Activated T-cell treated with anti-CD3 and anti-CD28 coated beads for 1 hour (primary cell): ENCODE measurements at regions not wholly inside any gene's neighbourhood (a gene's known extent, or its start where the extent isn't known, plus 50 kb on each side); places are given as distances from the start of the nearest gene placed in this dataset.

Experiments used
- DNase-seq: peaks from one replicate; pipeline ENCODE4 v3.0.0-alpha.2; 2020; ENCODE audit warnings: low read depth

- no peak for DNase-seq
Observed at GRCh38 chr3:70557976-70558375, 245.5 kb upstream of the MDFIC2 start.

- DNase-seq: no peak
Observed at GRCh38 chr3:70556056-70556455, 243.6 kb upstream of the MDFIC2 start.

GRCh38 chr3:70554170-70554569, 241.7 kb upstream of the MDFIC2 start:
- DNase-seq: no peak

DNA sequence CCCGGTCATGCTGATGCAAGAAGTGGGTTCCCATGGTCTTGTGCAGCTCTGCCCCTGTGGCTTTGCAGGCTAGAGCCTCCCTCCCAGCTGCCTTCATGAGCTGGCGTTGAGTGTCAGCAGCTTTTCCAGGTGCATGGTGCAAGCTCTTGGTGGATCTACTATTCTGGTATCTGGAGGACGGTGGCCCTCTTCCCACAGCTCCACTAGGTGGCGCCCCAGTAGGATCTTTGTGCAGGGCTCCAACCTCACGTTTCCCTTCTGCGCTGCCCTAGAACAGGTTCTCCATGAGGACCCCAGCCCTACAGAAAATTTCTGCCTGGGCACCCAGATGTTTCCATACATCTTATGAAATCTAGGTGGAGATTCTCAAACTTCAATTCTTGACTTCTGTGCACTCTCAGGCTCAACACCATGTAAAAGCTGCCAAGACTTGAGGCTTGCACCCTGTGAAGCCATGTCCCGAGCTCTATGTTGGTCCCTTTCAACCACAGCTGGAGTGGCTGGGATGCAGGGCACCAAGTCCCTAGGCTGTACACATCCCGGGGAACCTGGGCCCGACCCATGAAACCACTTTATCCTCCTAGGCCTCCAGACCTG, 238.4 kb upstream of the MDFIC2 start:
- peak; percentile 76 for DNase-seq

GRCh38 chr3:70546679-70547078, 234.2 kb upstream of the MDFIC2 start:
- no peak for DNase-seq

DNA sequence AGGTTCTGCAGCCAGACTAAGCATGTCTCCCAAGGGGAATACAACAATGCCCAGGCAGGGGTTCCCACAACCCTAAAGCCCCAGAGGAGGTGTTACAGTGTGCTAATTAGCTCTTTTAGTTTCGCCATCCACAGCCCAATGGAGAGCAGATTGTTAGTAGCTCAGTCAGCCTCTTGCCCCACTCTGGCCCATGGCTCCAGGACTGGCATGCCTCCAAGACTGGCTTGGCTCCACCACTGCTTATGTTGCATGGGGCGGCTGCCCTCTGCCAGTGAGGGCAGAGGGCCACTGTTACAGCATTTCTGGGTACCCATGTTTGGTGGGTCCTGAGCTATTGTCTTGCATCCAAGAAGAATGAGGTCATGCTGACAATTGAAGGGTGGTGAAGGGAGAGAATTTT, 231.1 kb upstream of the MDFIC2 start:
- no peak for DNase-seq

DNA sequence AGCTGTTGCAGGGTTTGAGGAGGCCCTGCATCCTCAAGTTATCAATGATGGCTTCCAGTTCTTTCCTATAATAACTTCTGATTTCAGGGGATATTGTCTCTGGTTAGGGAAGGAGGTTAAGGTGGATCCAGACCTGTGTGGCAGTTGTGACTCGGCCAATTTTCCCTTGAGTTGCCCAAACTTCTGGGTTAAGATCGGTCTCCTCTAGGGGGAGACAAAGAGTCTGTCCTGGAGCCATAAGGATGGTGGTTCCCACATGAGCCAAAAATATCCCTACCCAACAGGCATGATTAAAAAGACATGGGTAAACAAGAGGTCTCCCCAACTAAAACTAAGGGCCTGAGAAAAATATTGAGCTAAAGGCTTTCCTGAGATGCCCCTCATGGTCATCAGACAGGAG, 227.5 kb upstream of the MDFIC2 start:
- DNase-seq: no peak

GRCh38 chr3:70532806-70533205, 220.4 kb upstream of the MDFIC2 start:
- no peak for DNase-seq

DNA sequence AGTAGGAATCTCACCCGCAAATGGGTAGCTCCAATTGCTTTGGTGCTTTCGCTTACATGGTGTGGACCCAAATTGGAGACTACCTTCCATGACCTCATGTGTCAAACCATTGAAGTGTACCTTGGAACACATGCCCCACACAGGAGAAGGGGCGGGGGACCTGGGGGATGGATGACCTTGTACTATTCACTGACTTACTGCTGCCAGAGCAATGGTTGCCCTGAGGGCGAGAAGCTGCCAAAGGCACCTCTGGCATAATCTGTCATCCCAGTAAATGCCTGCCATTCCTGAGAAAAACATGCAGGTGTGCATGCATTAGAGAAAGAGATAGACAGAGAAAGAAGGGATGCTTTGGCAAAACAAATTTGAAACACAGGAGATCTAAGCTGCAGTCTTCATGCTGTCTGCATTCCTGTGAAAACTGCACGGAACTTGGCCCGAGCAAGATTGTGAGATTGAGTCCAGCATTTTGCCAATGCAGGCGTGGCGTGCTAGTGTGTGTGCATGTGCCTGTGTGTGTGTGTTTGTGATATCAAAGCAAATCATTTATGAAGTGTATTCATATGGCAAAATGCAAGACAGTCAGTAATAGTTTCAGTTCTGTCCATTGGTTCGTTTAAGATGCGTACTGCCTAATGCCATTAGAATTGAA, 219.5 kb upstream of the MDFIC2 start:
- no peak for DNase-seq

- no peak for DNase-seq
Observed at GRCh38 chr3:70531063-70531657, 218.7 kb upstream of the MDFIC2 start.

DNA sequence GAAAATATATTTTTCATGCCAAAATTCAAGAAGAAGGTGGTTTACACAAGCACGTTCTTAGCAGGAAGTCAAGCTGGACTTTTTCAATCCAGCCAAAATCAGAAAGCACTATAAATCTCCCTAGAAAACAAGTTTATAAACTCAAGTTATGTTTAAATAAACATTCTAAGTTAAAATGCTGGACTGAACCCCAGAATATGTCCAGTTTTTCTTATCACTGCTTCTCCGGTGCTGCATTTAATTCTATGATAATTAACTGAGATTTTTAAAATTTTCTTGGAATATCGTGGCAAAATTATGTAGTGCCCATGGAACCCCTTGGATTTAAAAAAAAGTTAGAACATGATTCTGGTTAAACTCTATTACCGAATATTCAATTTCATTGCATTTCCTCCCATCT, 218.2 kb upstream of the MDFIC2 start:
- no peak for DNase-seq

DNA sequence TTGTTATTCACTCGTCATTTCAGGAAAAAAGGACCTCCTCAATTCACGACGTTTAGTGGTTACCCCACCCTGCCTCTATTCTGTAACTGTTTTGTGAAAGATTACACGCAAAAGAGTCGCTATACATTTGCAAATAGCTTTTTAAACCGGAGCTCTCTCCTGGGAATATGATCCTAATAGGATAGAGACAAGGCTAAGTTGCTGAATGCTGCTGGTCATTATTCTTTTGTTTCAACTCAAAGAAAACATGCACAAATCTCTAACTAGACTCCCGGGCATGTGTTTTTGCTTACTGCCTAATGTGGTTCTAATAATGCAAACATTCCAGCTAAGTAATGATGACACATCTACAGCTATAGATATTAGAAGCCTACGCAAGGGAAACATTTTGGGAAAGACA, 214.6 kb upstream of the MDFIC2 start:
- DNase-seq: no peak

- DNase-seq: no peak
Observed at GRCh38 chr3:70519913-70520659, 207.6 kb upstream of the MDFIC2 start.

GRCh38 chr3:70519026-70519425, 206.6 kb upstream of the MDFIC2 start:
- DNase-seq: no peak

DNA sequence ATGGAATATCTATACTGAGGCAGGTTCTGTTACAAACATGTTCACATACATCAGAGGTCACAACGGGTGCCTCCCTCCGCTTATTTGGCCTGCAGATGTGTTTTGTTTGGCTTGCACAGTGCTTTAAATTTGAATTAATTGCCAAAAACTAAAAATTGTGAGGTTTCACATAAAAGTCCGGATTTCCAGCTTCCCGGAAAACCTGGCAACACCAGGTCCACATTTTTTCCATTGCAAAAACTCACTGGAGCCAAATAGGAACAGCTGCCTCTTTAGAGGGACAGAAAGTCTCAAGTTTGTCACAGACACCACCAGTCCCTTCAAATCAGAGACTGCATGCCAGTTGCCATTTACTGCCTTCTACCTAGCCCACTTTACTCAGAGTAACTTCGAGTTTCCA, 205.9 kb upstream of the MDFIC2 start:
- no peak for DNase-seq

DNA sequence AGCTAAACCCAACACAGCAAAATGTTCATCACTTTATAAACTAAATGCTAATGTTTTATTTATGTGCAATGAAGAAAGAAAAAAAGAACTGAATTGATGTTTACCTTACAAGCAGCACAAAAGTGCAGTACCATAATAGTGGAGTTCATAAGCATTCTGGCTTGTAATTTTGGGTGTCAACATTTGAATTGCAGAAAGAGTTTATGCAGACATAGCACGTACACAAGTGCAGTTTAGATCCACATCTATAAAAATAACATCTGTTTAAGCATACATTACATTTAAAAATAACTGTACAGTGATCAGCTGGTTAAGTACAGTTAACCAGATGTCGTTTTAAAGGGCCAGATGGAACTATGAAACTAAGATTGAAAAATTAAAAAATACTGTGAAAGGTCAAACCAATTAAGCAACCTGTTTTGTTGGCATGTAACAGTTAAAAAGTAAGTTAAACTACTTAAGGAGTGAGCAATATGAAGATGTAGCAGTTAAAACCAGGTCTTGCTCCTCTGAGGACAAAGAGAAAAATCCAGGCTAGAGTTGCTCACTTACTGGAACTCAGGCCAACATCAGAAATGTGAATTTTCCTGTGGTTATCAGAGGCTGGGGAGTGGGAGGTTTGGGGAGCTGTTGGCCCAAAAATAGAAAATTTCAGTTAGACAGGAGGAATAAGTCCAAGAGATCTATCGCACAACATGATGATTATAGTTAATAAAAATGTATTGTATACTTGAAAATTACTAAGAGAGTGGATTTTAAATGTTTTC, 204.9 kb upstream of the MDFIC2 start:
- no peak for DNase-seq

DNA sequence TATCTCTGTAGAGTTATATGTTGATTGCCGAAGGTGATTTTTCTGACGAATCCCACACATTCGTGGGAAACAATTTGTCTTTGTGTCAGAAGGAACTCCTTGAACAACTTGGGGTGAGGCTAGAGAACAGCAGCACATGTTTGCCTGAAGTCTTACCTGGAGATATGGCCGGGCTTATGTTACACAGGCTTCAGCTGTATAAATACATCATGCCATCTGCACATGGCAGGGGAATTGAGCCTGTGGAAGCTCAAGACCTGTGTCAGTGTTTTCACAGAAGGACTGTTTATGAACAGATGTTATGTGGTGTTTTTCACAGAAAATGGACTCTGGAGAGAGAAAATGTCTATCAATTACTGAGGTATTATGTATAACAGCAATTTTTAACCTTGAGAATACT, 203.6 kb upstream of the MDFIC2 start:
- no peak for DNase-seq

- DNase-seq: no peak
Observed at GRCh38 chr3:70507486-70507885, 195.0 kb upstream of the MDFIC2 start.

- no peak for DNase-seq
Observed at GRCh38 chr3:70506775-70507174, 194.3 kb upstream of the MDFIC2 start.

GRCh38 chr3:70501561-70501960, 189.1 kb upstream of the MDFIC2 start:
- DNase-seq: no peak

DNA sequence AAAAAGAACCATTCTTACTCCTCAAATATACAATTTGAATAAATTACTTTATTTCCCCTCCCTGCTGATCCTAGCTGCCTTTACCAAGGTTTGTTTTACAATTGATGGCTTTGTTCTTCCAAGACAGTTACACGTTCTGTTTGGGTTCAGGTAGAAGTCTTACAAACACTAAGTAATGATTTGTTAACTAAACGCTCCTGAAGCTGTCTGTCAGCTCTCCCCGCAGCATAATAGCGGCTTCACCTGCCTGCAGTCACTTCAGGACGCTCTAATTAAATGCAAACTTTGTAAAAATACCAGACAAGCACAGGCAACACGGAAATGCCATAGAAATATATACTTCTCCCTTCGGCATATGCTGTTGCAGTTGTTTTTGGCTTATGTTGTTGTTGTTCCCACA, 176.4 kb upstream of the MDFIC2 start:
- no peak for DNase-seq

DNA sequence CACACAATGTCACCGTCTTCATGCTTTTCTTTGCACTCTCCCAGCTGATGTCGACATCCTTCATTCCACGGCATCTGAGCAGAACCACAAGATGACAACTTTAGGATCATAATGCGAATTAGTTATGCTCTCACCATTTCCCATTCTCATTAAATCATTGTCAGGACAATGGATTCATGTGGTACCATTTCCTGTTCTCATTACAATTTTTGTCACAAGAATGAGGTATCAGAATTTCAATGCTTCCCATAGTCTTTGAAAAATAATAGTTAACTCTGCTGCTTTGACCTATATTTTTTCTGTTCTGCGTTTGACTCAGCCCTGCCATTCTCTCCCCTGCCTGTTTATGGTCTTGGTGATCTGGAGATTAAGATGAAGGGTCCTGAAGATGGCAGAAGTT, 175.7 kb upstream of the MDFIC2 start:
- no peak for DNase-seq
